Astrocyte of the spinal cord (primary cell): ENCODE measurements at regions not wholly inside any gene's neighbourhood (a gene's known extent, or its start where the extent isn't known, plus 50 kb on each side); places are given as distances from the start of the nearest gene placed in this dataset.

ENCODE experiments used
- DNase-seq: peaks from one replicate; pipeline ENCODE4 v3.0.0; 2011; ENCODE audit warnings: low read depth, low spot score
- H3K4me3 ChIP-seq: 2 replicates; pipeline ENCODE4 v1.5.1; 2011; ENCODE audit warnings: low read depth, mild to moderate bottlenecking, low read length, moderate library complexity
- in situ Hi-C: cut with HindIII; loops from 2 replicates; pipeline ENCODE4 v1.10.0; 2017; ENCODE audit warnings: low sequenced_read_pairs
- TF ChIP-seq, protein P1 (sequence below): IDR thresholded peaks from 2 replicates; pipeline ENCODE4 v1.5.1; 2012; ENCODE audit warnings: low read depth, mild to moderate bottlenecking, low read length, inconsistent platforms

DNA sequence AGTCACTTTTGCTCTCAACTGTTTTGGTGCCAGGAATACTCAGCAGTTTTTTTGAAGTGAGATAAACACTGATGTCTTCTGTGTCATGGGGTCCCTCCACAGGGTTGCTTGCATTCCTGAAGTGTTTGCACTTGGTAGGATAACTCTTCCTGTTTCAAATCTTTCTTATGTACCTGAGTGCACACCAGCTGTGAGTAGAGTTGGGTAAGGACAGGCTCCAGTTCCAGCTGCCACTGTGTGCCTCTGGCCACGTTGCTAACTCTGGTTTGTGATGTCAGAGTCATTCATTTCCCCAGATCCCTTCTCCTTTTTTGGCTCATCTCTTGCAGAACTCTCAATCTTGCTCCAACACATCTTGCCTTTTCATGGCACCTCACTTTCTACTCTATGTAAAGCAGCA, 356.3 kb upstream of the B3GALT2 start:
- in situ Hi-C loops: no loop called here
- TF ChIP-seq, protein P1, sequence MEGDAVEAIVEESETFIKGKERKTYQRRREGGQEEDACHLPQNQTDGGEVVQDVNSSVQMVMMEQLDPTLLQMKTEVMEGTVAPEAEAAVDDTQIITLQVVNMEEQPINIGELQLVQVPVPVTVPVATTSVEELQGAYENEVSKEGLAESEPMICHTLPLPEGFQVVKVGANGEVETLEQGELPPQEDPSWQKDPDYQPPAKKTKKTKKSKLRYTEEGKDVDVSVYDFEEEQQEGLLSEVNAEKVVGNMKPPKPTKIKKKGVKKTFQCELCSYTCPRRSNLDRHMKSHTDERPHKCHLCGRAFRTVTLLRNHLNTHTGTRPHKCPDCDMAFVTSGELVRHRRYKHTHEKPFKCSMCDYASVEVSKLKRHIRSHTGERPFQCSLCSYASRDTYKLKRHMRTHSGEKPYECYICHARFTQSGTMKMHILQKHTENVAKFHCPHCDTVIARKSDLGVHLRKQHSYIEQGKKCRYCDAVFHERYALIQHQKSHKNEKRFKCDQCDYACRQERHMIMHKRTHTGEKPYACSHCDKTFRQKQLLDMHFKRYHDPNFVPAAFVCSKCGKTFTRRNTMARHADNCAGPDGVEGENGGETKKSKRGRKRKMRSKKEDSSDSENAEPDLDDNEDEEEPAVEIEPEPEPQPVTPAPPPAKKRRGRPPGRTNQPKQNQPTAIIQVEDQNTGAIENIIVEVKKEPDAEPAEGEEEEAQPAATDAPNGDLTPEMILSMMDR: no peak
- H3K4me3 ChIP-seq: no peak overlapping the region
- no peak for DNase-seq

- in situ Hi-C loops: no loop called here
- DNase-seq: no peak
- H3K4me3 ChIP-seq: no peak overlapping the region
- TF ChIP-seq, protein P1: no peak
These were observed 354.1 kb upstream of the B3GALT2 start for GRCh38 chr1:193540511-193540910.

GRCh38 chr1:193539731-193540459, 353.5 kb upstream of the B3GALT2 start:
- in situ Hi-C loops: no loop called here
- TF ChIP-seq, protein P1: no peak
- DNase-seq: no peak
- no peak overlapping the region for H3K4me3 ChIP-seq

DNA sequence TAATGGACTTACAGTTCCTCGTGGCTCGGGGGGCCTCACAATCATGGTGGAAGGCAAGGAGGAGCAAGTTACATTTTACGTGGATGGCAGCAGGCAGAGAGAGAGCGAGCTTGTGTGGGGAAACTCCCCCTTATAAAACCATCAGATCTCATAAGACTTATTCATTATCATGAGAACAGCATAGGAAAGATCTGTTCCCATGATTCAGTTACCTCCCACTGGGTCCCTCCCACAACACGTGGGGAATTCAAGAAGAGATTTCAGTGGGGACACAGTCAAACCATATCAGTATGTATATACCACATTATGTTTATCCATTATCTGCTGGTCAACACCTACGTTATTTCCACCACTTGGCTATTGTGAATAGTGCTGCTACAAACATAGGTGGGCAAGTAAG, 352.3 kb upstream of the B3GALT2 start:
- in situ Hi-C loops: no loop called here
- H3K4me3 ChIP-seq: no peak overlapping the region

DNA sequence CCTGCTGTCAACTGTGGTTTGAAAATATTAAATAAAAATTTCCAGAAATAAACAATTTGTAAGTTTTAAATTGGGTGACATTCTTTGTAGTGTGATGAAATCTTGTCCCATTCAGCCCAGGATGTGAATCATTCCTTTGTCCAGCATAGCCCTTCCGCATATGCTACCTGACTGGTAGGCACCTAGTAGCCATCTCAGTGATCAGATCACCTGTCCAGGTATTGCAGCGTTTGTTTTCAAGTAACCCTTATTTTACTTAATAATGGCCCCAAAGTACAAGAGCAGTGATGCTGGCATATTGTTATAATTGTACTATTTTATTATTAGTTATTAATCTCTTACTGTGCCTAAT, 351.6 kb upstream of the B3GALT2 start:
- in situ Hi-C loops: no loop called here

More for the DNA sequence above, 352.3 kb upstream of the B3GALT2 start:
- TF ChIP-seq, protein P1: no peak
- DNase-seq: no peak

DNA sequence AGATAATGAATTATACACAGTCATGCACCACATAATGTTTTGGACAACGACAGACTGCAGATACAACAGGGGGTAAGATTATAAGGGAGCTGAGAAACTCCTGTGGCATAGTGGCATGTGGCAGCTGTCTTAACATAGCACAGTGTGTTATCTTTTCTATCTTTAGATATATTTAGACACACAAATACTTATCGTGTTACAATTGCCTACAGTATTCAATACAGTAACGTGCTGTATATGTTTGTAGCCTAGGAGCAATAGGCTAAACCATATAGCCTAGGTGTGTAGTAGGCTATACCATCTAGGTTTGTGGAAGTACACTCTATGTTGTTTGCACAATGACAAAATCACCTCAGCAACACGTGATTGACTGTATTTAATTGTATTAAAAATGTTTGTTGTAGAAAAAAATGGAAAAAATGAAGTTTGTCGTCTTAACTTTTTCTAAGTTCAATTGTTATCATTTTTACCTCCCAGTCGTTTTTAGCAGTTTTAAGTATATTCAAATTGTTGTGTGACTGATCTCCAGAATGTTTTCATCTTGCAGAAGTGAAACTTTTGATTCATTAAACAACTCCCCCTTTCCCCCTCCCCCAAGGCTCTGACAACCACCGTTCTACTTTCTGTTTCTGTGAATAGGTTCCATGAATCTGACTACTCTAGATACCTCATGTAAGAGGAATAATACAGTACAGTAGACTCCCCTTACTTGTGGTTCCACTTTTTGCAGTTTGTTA, 351.0 kb upstream of the B3GALT2 start:
- no peak overlapping the region for H3K4me3 ChIP-seq
- TF ChIP-seq, protein P1: no peak
- in situ Hi-C loops: no loop called here

More for the DNA sequence above, 351.6 kb upstream of the B3GALT2 start:
- TF ChIP-seq, protein P1: no peak
- no peak for DNase-seq
- no peak overlapping the region for H3K4me3 ChIP-seq

More for the DNA sequence above, 351.0 kb upstream of the B3GALT2 start:
- no peak for DNase-seq
